GM12873 (cell line): ENCODE measurements at regions not wholly inside any gene's neighbourhood (a gene's known extent, or its start where the extent isn't known, plus 50 kb on each side); places are given as distances from the start of the nearest gene placed in this dataset.

ENCODE experiments used
- TF ChIP-seq, protein P1 (sequence below): IDR thresholded peaks from 2 replicates; pipeline ENCODE4 v1.5.1; 2012; ENCODE audit warnings: low read depth, mild to moderate bottlenecking, moderate library complexity, low read length, control low read depth; ENCODE audit not compliant: insufficient read depth; ENCODE audit errors: missing control alignments

DNA sequence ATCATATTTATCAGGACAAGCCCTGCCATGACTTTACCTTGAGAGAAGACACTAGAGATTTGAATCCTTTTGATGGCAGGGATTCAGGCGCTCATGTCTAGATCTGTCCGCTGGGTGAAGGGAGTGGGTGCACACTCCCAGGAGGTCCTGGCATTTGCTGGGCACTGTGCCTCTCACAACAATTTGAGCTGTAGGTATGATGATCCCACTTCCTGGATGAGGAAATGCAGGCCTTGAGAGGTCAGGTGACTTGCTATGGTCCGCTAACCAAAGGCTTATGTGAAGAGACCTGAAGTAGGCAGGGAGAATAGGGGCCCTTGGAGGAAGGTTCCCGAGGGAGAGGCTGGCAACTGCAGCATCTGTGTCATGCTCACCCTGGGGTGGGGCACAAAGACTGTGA, 206.1 kb downstream of the HAUS1 start:
- TF ChIP-seq, protein P1, sequence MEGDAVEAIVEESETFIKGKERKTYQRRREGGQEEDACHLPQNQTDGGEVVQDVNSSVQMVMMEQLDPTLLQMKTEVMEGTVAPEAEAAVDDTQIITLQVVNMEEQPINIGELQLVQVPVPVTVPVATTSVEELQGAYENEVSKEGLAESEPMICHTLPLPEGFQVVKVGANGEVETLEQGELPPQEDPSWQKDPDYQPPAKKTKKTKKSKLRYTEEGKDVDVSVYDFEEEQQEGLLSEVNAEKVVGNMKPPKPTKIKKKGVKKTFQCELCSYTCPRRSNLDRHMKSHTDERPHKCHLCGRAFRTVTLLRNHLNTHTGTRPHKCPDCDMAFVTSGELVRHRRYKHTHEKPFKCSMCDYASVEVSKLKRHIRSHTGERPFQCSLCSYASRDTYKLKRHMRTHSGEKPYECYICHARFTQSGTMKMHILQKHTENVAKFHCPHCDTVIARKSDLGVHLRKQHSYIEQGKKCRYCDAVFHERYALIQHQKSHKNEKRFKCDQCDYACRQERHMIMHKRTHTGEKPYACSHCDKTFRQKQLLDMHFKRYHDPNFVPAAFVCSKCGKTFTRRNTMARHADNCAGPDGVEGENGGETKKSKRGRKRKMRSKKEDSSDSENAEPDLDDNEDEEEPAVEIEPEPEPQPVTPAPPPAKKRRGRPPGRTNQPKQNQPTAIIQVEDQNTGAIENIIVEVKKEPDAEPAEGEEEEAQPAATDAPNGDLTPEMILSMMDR, result no peak

DNA sequence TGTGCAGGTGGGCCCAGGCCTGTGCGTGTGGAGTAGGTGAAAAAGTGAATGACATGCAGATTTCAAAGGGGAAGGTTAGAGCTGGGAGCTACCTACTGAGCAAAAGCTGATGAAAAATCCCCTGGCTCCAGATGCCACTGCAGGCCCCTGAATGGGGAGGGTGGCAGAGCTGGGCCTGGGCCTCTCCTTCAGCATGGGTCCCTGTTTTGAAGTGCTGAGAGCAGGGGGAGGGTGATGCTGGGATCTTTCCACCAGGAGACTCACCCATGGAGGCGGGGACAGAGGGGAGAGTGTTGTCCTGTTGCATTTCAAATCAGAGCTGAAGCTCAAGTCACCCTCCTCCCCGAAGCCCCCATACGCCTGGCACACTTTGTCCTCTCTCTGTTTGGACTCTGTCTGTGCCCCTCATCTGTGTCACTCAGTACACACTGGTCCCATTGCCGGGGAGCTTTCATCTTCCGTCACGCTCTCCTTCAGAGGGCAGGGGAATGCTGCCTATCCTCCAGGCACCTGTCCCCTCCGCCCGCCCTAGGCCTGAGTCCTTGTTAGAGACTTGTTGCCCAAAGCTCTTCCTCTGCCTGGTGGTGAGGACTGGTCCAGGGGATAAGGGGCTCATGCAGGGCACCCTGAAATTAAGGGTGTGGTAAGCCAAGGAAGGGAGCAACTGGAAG, 206.6 kb downstream of the HAUS1 start:
- TF ChIP-seq, protein P1, result no peak

GRCh38 chr18:46311491-46311890, 207.3 kb downstream of the HAUS1 start:
- TF ChIP-seq, protein P1, result no peak

DNA sequence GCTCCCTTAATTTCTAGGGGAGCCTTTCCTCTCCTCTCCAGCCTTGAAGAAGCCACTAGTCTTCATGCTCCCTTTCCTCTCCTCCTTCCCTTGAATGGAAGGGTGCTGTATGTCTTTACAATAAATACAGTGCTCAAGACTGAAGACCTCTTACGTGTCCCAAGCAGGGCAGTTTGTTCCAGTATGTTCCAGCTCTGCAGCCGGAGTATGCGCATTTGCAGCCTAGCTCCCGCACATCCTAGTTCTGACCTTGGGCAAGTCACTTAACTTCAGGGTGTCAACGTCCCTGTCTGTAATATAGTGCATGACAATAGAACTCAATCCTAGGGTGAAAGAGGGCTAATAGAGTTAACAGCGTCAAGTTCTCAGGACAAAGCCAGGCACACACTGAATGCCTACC, 208.0 kb downstream of the HAUS1 start:
- TF ChIP-seq, protein P1, result no peak

- TF ChIP-seq, protein P1, result no peak
Measured at GRCh38 chr18:46313521-46313920, 209.3 kb downstream of the HAUS1 start.

DNA sequence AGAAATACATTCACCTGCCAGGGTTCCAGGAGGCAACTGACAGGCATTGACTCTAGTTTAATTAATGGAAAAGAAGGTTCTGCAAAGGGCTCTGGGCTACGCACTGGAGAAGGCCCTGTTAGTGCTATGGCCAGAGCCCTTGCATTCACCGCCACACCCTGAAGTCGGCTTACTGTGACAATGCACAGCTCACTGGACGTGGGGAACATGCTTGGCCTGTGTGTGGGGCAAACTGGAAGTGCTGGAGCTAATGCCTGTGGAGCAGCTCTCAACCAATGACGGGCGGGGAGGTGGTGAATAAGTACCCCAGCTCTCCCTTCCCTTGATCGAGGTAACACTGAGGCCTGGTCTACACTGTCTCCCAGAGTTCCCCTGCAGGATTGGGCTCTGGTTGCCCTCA, 209.8 kb downstream of the HAUS1 start:
- TF ChIP-seq, protein P1, result no peak

DNA sequence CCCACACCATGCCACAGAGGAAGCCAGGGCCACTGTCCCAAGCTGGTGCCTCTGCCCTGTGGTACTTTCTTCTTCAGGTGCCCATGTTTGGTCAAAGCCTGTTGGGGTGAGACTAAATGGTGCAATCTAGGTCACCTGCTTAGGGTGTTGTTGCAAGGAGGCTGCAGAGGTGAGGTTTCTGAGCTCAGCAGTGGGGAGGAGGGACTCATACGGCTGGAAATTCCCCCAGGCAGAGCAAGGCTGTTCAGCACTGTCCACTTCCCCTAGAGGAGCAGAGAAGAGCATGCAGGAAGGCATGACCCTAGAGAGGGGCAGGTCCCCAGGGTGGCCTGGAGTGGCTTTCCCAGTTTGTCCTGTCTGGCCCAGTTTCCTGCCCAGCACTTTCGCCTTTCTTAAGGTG, 211.0 kb downstream of the HAUS1 start:
- TF ChIP-seq, protein P1, result no peak

DNA sequence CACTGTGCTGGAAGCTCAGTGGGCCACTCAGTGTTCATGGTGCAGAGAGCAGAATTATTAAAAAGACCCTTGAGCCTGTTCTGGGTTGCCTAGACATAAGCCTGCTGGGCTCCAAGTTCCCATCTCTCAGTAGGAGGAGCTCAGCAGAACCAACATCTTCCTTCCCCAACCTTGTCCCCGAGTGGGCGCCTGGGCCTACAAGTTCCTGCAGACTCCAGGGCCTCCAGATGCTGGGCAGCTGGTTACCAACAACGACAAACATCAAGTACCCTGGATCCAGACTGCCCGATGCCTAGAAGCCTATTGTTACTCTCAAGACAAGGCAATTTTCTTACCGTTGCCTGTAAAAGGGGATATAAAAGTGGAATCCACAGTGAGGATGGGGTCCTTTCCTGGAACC, 214.2 kb downstream of the HAUS1 start:
- TF ChIP-seq, protein P1, result no peak
